ENCODE measurements at regions not wholly inside any gene's neighbourhood (a gene's known extent, or its start where the extent isn't known, plus 50 kb on each side); places are given as distances from the start of the nearest gene placed in this dataset.

GRCh38 chr12:75900226-75900625 is 131.3 kb downstream of the PHLDA1 start:
- TF ChIP-seq HNF4G (IDR thresholded peaks at IDR 0.05) (no peak), RAD21 (IDR thresholded peaks at IDR 0.05) (no peak), ZBTB33 (IDR thresholded peaks at IDR 0.05) (no peak), FOXA2 (IDR thresholded peaks at IDR 0.05) (no peak), EGR1 (IDR thresholded peaks at IDR 0.05; ENCODE audit: low read depth in 2 of 2) (no peak), RXRA (IDR thresholded peaks at IDR 0.05) (no peak), SP1 (IDR thresholded peaks at IDR 0.05) (no peak), MAX (IDR thresholded peaks at IDR 0.05) (no peak), FOXA1 (IDR thresholded peaks at IDR 0.05) (no peak), HNF4A (conservative IDR thresholded peaks at IDR 0.05) (no peak)
- Histone ChIP-seq H3K36me3 (ENCODE audit: control insufficient read depth in 4 of 4, insufficient read depth in 3 of 4, low read depth in 1 of 4, low read length in 3 of 4) (no peaks in the 10 kb centered on the region), H3K4me1 (ENCODE audit: control insufficient read depth in 4 of 4, insufficient read depth in 4 of 4, low read length in 3 of 4) (no peaks in the 10 kb centered on the region), H3K9ac (ENCODE audit: low read depth in 1 of 2, low read length in 2 of 2) (no peak overlapping the region), H3K9me3 (ENCODE audit: control insufficient read depth in 4 of 4, low read length in 3 of 4) (no peaks in the 10 kb centered on the region), H3K4me3 (ENCODE audit: low read depth in 1 of 3, low read length in 3 of 3) (no peak overlapping the region), H3K27ac (ENCODE audit: low read depth in 1 of 2, low read length in 2 of 2) (no peak overlapping the region), H3K27me3 (ENCODE audit: control insufficient read depth in 4 of 4, insufficient read depth in 4 of 4, low read length in 3 of 4) (no peaks in the 10 kb centered on the region)
- DNase-seq (ENCODE audit: low spot score): no peak
- 88% methylated on average over 5 of the region's 5 CpGs for WGBS

GRCh38 chr12:75894965-75895754 is 136.4 kb downstream of the PHLDA1 start:
- Histone ChIP-seq H3K27me3 (ENCODE audit: control insufficient read depth in 4 of 4, insufficient read depth in 4 of 4, low read length in 3 of 4) (no peaks in the 10 kb centered on the region), H3K36me3 (ENCODE audit: control insufficient read depth in 4 of 4, insufficient read depth in 3 of 4, low read depth in 1 of 4, low read length in 3 of 4) (no peaks in the 10 kb centered on the region), H3K9ac (ENCODE audit: low read depth in 1 of 2, low read length in 2 of 2) (no peak overlapping the region), H3K27ac (ENCODE audit: low read depth in 1 of 2, low read length in 2 of 2) (no peak overlapping the region), H3K4me1 (ENCODE audit: control insufficient read depth in 4 of 4, insufficient read depth in 4 of 4, low read length in 3 of 4) (no peaks in the 10 kb centered on the region), H3K9me3 (ENCODE audit: control insufficient read depth in 4 of 4, low read length in 3 of 4) (no peaks in the 10 kb centered on the region), H3K4me3 (ENCODE audit: low read depth in 1 of 3, low read length in 3 of 3) (no peak overlapping the region)
- DNase-seq (ENCODE audit: low spot score): no peak
- TF ChIP-seq REST (IDR thresholded peaks at IDR 0.05) (no peak), HNF4G (IDR thresholded peaks at IDR 0.05) (no peak), SP1 (IDR thresholded peaks at IDR 0.05) (no peak), ZBTB33 (IDR thresholded peaks at IDR 0.05) (no peak), RXRA (IDR thresholded peaks at IDR 0.05) (no peak), FOXA2 (IDR thresholded peaks at IDR 0.05) (no peak), YY1 (IDR thresholded peaks at IDR 0.05) (no peak), TAF1 (conservative IDR thresholded peaks at IDR 0.05) (no peak), HNF4A (conservative IDR thresholded peaks at IDR 0.05) (no peak), MAX (IDR thresholded peaks at IDR 0.05) (no peak), GABPA (IDR thresholded peaks at IDR 0.05 in 1 of 2, conservative IDR thresholded peaks at IDR 0.05 in 1 of 2) (no peak), NR2F2 (IDR thresholded peaks at IDR 0.05) (no peak), JUND (IDR thresholded peaks at IDR 0.05) (no peak), RAD21 (IDR thresholded peaks at IDR 0.05) (no peak), FOXA1 (IDR thresholded peaks at IDR 0.05) (no peak), ATF3 (IDR thresholded peaks at IDR 0.05) (no peak), EGR1 (IDR thresholded peaks at IDR 0.05; ENCODE audit: low read depth in 2 of 2) (no peak)
- TF ChIP-seq, protein P1, sequence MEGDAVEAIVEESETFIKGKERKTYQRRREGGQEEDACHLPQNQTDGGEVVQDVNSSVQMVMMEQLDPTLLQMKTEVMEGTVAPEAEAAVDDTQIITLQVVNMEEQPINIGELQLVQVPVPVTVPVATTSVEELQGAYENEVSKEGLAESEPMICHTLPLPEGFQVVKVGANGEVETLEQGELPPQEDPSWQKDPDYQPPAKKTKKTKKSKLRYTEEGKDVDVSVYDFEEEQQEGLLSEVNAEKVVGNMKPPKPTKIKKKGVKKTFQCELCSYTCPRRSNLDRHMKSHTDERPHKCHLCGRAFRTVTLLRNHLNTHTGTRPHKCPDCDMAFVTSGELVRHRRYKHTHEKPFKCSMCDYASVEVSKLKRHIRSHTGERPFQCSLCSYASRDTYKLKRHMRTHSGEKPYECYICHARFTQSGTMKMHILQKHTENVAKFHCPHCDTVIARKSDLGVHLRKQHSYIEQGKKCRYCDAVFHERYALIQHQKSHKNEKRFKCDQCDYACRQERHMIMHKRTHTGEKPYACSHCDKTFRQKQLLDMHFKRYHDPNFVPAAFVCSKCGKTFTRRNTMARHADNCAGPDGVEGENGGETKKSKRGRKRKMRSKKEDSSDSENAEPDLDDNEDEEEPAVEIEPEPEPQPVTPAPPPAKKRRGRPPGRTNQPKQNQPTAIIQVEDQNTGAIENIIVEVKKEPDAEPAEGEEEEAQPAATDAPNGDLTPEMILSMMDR (IDR thresholded peaks at IDR 0.05; ENCODE audit: low read depth, low read length, missing input control): no peak
- 95% methylated on average over 4 of the region's 4 CpGs for WGBS

All from liver (tissue), 8 donors.